HG03571 (cell line): ENCODE measurements at regions not wholly inside any gene's neighbourhood (a gene's known extent, or its start where the extent isn't known, plus 50 kb on each side); places are given as distances from the start of the nearest gene placed in this dataset.
"Not testable (repeated sequence)": the region's sequence is repeated elsewhere in the genome, so short reads cannot be mapped to it uniquely, and the experiment has no call there.

Experiments used
- ATAC-seq: cut with Tn5 transposase; IDR thresholded peaks from one replicate; pipeline ENCODE4 v1.9.1; 2021; ENCODE audit not compliant: unreplicated experiment

DNA sequence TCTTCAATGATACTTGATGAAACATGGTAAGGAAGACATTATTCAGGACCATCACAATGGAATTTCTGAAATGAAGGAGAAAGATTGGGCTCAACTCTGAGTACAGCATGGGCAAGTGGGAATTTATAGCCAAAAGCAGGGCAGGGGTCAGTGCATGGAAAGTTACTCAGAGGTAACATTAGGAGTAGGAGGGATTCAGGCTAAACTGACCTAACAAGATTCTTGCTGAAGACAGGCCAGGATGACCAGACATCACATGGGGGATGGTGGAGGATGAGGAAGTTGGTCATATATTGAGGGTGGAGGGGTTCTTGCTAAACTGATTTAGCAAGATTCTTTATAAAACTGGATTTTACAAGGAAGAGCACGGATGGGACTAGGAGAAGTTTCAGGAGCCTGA, 489.8 kb downstream of the ADCYAP1 start:
- no peak for ATAC-seq

GRCh38 chr18:1394966-1395365, 490.3 kb downstream of the ADCYAP1 start:
- no peak for ATAC-seq

DNA sequence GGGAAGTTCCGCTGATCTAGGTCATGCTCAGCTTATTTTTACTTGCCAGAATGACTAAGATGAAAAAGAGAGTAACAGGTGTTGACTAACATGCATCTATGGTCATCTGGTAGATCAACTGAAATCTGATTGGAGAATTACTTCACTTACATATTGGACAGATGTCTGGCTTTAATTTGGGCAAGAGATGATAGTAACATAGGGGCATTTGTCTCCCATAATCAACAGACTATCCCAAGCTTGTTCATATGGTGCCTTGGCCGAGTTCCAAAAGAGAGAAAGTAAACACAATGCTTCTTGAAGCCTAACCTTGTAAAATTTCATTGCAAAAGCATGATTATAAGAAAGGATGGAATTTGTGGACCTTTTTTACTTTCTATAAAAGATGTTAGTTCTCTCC, 503.7 kb downstream of the ADCYAP1 start:
- ATAC-seq: no peak

DNA sequence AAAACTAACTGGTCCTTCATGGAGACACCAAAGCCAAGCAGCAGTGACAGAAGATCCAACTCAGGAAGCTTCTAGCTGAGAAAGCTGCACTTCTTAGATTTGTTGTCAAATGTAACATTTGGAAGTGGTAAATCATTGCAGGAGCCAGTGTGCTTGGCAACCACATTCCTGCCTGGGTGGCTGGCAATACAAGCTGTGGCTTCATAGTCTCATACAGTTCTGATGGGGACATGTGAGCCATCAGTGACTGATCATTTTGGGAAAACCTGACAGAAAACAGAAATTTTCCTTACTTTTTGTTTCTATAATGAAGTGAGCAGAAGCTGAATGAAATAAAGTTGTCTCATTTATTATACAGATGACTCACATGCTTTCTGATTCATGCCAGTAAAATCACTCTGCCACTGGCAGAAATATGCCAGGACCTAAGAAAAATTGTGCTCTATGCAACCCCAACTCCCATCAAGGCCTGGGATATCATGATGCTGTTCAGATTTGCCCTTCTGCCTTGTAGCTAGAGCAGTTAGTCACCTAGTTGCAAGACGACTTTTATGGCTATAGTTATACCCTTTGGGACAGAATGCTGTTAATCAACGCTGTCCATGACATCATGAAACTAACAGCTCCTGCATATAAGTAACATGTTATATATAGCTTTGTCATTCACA, 508.1 kb downstream of the ADCYAP1 start:
- no peak for ATAC-seq

- ATAC-seq: no peak
Measured at GRCh38 chr18:1413323-1413675, 508.6 kb downstream of the ADCYAP1 start.

DNA sequence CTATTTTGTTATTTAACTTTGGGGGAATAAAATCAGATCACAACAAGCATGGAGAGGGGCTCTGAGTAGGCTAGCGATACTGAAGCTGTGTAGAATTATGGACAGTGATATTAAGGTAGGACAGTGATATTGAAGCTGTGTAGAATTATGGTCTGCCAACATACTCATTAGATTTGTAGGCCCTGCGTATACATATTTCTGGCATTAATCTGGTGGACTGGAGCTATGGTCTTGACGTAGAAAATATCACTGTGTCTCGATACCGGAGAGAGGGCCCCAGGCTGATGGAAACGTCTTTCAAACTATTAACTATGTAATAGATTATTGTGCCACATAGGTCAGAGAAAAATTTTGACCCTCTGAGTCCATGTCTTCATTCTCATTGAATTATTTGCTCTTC, 511.4 kb downstream of the ADCYAP1 start:
- no peak for ATAC-seq

GRCh38 chr18:1421502-1421901, 516.8 kb downstream of the ADCYAP1 start:
- no peak for ATAC-seq

GRCh38 chr18:1422634-1423033, 518.0 kb downstream of the ADCYAP1 start:
- no peak for ATAC-seq

GRCh38 chr18:1425679-1426078, 521.0 kb downstream of the ADCYAP1 start:
- no peak for ATAC-seq

GRCh38 chr18:1435487-1435886, 530.8 kb downstream of the ADCYAP1 start:
- no peak for ATAC-seq

- ATAC-seq: no peak
Measured at GRCh38 chr18:1436199-1436598, 531.5 kb downstream of the ADCYAP1 start.

- ATAC-seq: no peak
Measured at GRCh38 chr18:1438458-1438910, 533.8 kb downstream of the ADCYAP1 start.

- ATAC-seq: no peak
Measured at GRCh38 chr18:1438967-1439366, 534.3 kb downstream of the ADCYAP1 start.

DNA sequence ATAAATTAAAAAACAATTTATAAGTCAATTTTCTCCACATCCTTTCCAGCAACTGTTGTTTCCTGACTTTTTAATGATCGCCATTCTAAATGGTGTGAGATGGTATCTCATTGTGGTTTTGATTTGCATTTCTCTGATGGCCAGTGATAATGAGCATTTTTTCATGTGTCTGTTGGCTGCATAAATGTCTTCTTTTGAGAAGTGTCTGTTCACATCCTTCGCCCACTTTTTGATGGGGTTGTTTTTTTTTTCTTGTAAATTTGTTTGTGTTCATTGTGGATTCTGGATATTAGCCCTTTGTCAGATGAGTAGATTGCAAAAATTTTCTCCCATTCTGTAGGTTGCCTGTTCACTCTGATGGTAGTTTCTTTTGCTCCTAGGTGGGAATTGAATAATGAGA, 539.4 kb downstream of the ADCYAP1 start:
- ATAC-seq: not testable (repeated sequence)

- ATAC-seq: no peak
Measured at GRCh38 chr18:1446765-1447164, 542.1 kb downstream of the ADCYAP1 start.

DNA sequence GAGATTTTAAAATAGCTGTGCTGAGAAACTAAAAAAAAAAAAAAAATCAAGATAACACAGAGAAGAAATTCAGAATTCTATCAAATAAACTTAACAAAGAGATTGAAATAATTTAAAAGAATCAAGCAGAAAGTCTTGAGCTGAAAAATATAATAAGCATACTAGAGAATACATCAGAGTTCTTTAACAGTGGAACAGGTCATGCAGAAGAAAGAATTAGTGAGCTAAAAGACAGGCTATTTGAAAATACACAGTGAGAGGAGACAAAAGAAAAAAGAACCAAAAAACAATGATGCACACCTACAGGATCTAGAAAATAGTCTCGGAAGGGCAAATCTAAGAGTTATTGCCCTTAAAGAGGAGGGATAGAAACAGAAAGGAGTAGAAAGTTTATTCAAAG, 548.1 kb downstream of the ADCYAP1 start:
- no peak for ATAC-seq

GRCh38 chr18:1455605-1456004, 550.9 kb downstream of the ADCYAP1 start:
- ATAC-seq: no peak

- no peak for ATAC-seq
Measured at GRCh38 chr18:1458547-1458946, 553.9 kb downstream of the ADCYAP1 start.

GRCh38 chr18:1463981-1464380, 559.3 kb downstream of the ADCYAP1 start:
- no peak for ATAC-seq

- no peak for ATAC-seq
Measured at GRCh38 chr18:1464444-1465217, 560.0 kb downstream of the ADCYAP1 start.

- ATAC-seq: no peak
Measured at GRCh38 chr18:1466035-1466434, 561.4 kb downstream of the ADCYAP1 start.

- ATAC-seq: no peak
Measured at GRCh38 chr18:1467461-1467964, 562.8 kb downstream of the ADCYAP1 start.
